GM12874 (cell line): ENCODE measurements at regions not wholly inside any gene's neighbourhood (a gene's known extent, or its start where the extent isn't known, plus 50 kb on each side); places are given as distances from the start of the nearest gene placed in this dataset.

Source experiments
- TF ChIP-seq, protein P1 (sequence below): IDR thresholded peaks from 2 replicates; pipeline ENCODE4 v1.5.1; 2011; ENCODE audit warnings: low read depth, mild to moderate bottlenecking, control low read depth, low read length, moderate library complexity; ENCODE audit not compliant: insufficient read depth

GRCh38 chr10:84907461-84908009 is 579.1 kb downstream of the CCSER2 start:
- TF ChIP-seq, protein P1, sequence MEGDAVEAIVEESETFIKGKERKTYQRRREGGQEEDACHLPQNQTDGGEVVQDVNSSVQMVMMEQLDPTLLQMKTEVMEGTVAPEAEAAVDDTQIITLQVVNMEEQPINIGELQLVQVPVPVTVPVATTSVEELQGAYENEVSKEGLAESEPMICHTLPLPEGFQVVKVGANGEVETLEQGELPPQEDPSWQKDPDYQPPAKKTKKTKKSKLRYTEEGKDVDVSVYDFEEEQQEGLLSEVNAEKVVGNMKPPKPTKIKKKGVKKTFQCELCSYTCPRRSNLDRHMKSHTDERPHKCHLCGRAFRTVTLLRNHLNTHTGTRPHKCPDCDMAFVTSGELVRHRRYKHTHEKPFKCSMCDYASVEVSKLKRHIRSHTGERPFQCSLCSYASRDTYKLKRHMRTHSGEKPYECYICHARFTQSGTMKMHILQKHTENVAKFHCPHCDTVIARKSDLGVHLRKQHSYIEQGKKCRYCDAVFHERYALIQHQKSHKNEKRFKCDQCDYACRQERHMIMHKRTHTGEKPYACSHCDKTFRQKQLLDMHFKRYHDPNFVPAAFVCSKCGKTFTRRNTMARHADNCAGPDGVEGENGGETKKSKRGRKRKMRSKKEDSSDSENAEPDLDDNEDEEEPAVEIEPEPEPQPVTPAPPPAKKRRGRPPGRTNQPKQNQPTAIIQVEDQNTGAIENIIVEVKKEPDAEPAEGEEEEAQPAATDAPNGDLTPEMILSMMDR: no peak

DNA sequence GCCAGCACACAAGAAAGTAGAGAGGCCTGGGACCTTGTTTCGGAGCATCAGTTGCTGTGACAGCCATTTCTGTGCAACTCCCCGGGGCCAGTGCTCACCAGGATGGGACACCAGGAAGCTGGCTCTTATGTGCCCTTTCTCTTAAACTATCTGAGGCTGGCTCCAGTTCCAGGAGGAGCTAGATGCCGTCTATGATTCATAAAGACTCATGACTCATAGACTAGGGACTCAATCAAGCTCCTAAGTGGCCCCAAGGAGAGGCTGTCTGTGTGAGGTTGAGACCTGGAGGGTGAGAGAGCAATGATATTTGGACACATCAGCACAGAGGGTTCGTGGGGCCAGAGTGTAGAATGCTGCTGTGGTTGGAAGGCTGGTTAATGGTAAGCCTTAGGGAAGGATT is 580.1 kb downstream of the CCSER2 start:
- TF ChIP-seq, protein P1: no peak

GRCh38 chr10:84921701-84922100 is 593.3 kb downstream of the CCSER2 start:
- TF ChIP-seq, protein P1: no peak

GRCh38 chr10:84924131-84924530 is 595.7 kb downstream of the CCSER2 start:
- TF ChIP-seq, protein P1: no peak

- TF ChIP-seq, protein P1: no peak
Observed at GRCh38 chr10:84925495-84925894, 597.1 kb downstream of the CCSER2 start.

DNA sequence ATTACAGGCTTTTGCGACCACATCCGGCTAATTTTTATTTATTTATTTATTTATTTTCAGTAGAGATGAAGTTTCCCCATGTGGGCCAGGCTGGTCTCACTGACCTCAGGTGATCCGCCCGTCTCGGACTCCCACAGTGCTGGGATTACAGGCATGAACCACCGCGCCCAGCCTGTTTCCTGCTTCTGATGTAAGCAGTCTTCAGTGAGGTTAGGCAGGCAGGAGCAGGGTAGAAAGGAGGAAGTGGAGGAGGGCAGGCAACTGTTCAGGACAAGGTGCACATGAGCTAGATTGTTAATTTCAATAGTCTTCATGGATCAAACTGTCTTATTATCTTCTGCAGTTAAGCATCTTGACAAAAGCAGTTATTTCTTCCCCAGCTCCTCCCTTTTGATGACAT is 605.0 kb downstream of the CCSER2 start:
- TF ChIP-seq, protein P1: no peak

GRCh38 chr10:84935772-84936171 is 607.4 kb downstream of the CCSER2 start:
- TF ChIP-seq, protein P1: no peak
